HEK293T (cell line): ENCODE measurements at regions not wholly inside any gene's neighbourhood (a gene's known extent, or its start where the extent isn't known, plus 50 kb on each side); places are given as distances from the start of the nearest gene placed in this dataset.
"Not testable (repeated sequence)": the region's sequence is repeated elsewhere in the genome, so short reads cannot be mapped to it uniquely, and the experiment has no call there.

ENCODE experiments used
- CTCF ChIA-PET: fragments of 350-600 bp; formaldehyde crosslinking; extraction: SDS; loops from one replicate; lab custom pipeline; 2021; ENCODE audit warnings: antibody characterized with exemption, inconsistent platforms; lab: Yijun Ruan, JAX
- POLR2A ChIA-PET: fragments of 350-600 bp; formaldehyde crosslinking; extraction: SDS; loops from one replicate; lab custom pipeline; 2020; ENCODE audit warnings: antibody characterized with exemption, inconsistent platforms; lab: Yijun Ruan, JAX
- DNase-seq: peaks from one replicate; pipeline ENCODE4 v3.0.0; 2012; ENCODE audit warnings: mixed read lengths; ENCODE audit errors: extremely low spot score
- ARNT ChIP-seq: fragments of 450-650 bp; IDR thresholded peaks from 2 replicates; pipeline ENCODE4 v1.6.1; 2017; ENCODE audit warnings: mild to moderate bottlenecking
- BHLHE40 ChIP-seq: fragments of 450-650 bp; IDR thresholded peaks from 2 replicates; pipeline ENCODE4 v1.6.1; 2016; ENCODE audit warnings: mild to moderate bottlenecking, moderate library complexity, borderline replicate concordance
- CTBP1 ChIP-seq: fragments of 450-650 bp; IDR thresholded peaks from 2 replicates; pipeline ENCODE4 v1.6.1; 2016; ENCODE audit warnings: borderline replicate concordance
- ELF4 ChIP-seq: fragments of 450-650 bp; IDR thresholded peaks from 2 replicates; pipeline ENCODE4 v1.6.1; 2017; ENCODE audit warnings: antibody characterized with exemption
- FOXA1 ChIP-seq: fragments of 450-650 bp; IDR thresholded peaks from 2 replicates; pipeline ENCODE4 v1.6.1; 2016; ENCODE audit warnings: mild to moderate bottlenecking
- FOXK2 ChIP-seq: fragments of 450-650 bp; IDR thresholded peaks from 2 replicates; pipeline ENCODE4 v1.6.1; 2016; ENCODE audit warnings: mild to moderate bottlenecking
- FOXM1 ChIP-seq: fragments of 450-650 bp; IDR thresholded peaks from 2 replicates; pipeline ENCODE4 v1.6.1; 2017; ENCODE audit warnings: mild to moderate bottlenecking, borderline replicate concordance
- HDGF ChIP-seq: fragments of 450-650 bp; IDR thresholded peaks from 2 replicates; pipeline ENCODE4 v1.6.1; 2017; ENCODE audit warnings: antibody characterized with exemption, borderline replicate concordance
- L3MBTL2 ChIP-seq: fragments of 450-650 bp; conservative IDR thresholded peaks from 2 replicates; pipeline ENCODE4 v1.6.1; 2016; ENCODE audit warnings: mild to moderate bottlenecking
- LEF1 ChIP-seq: fragments of 450-650 bp; IDR thresholded peaks from 2 replicates; pipeline ENCODE4 v1.6.1; 2017; ENCODE audit warnings: mild to moderate bottlenecking, borderline replicate concordance
- NFRKB ChIP-seq: fragments of 450-650 bp; IDR thresholded peaks from 2 replicates; pipeline ENCODE4 v1.6.1; 2016; ENCODE audit warnings: mild to moderate bottlenecking, moderate library complexity
- PKNOX1 ChIP-seq: fragments of 450-650 bp; IDR thresholded peaks from 2 replicates; pipeline ENCODE4 v1.6.1; 2016
- SP1 ChIP-seq: fragments of 450-650 bp; IDR thresholded peaks from 2 replicates; pipeline ENCODE4 v1.6.1; 2017
- SUZ12 ChIP-seq: fragments of 450-650 bp; IDR thresholded peaks from 2 replicates; pipeline ENCODE4 v1.6.1; 2016; ENCODE audit warnings: mild to moderate bottlenecking
- TARDBP ChIP-seq: fragments of 450-650 bp; IDR thresholded peaks from 2 replicates; pipeline ENCODE4 v1.6.1; 2016
- ZNF384 ChIP-seq: fragments of 450-650 bp; IDR thresholded peaks from 2 replicates; pipeline ENCODE4 v1.6.1; 2016

DNA sequence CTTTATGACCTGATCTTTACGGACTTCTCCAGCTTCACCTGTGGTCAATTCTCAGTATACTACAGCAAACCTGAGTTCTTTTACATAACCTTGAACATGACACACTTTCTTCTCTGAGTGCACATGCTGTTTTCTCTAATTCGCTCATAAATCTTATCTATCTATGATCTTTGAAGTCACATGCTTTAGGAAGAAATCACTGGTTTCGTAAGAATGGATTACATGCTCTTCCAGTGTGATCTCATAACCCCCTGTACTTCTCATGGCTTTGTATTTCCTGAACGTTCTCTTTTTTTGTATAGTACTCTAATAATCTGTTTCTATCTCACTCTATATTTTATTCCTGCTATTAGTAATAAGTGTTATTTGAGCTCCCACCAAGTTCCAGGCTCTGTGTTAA, 1165.2 kb downstream of the TBL1XR1 start:
- POLR2A ChIA-PET, result no interaction called here
- no peak for DNase-seq
- TF ChIP-seq SP1, result no peak
- no peak for TF ChIP-seq LEF1
- no peak for TF ChIP-seq TARDBP
- TF ChIP-seq ELF4, result no peak
- TF ChIP-seq PKNOX1, result 0 out of 2 replicates have a peak, but pooled peaks have one; percentile 2
- TF ChIP-seq ARNT, result no peak
- CTCF ChIA-PET, result no interaction called here

DNA sequence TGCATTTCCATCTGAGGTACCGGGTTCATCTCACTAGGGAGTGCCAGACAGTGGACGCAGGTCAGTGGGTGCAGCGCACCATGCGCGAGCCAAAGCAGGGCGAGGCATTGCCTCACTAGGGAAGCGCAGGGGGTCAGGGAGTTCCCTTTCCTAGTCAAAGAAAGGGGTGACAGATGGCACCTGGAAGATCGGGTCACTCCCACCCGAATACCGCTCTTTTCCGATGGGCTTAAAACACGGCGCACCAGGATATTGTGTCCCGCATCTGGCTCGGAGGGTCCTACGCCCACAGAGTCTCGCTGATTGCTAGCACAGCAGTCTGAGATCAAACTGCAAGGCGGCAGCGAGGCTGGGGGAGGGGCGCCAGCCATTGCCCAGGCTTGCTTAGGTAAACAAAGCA, 1157.1 kb downstream of the NAALADL2 start:
- DNase-seq, CTCF ChIA-PET, POLR2A ChIA-PET: not testable (repeated sequence)
- TF ChIP-seq L3MBTL2, result peak; percentile 39

- POLR2A ChIA-PET, DNase-seq, CTCF ChIA-PET: not testable (repeated sequence)
Measured at GRCh38 chr3:176015228-176015627, 1156.1 kb downstream of the NAALADL2 start.

GRCh38 chr3:176009256-176009655, 1150.1 kb downstream of the NAALADL2 start:
- TF ChIP-seq FOXA1, result no peak
- no peak for TF ChIP-seq NFRKB
- no peak for TF ChIP-seq HDGF
- TF ChIP-seq ELF4, result no peak
- TF ChIP-seq SUZ12, result no peak
- TF ChIP-seq FOXM1, result no peak
- TF ChIP-seq TARDBP, result no peak
- no peak for TF ChIP-seq L3MBTL2
- TF ChIP-seq LEF1, result no peak
- no peak for TF ChIP-seq ZNF384
- TF ChIP-seq CTBP1, result no peak
- TF ChIP-seq ARNT, result no peak
- no peak for TF ChIP-seq SP1
- no peak for TF ChIP-seq FOXK2
- TF ChIP-seq BHLHE40, result no peak
- ChIA-PET CTCF (no interaction called here), POLR2A (no interaction called here)
- DNase-seq, result no peak

DNA sequence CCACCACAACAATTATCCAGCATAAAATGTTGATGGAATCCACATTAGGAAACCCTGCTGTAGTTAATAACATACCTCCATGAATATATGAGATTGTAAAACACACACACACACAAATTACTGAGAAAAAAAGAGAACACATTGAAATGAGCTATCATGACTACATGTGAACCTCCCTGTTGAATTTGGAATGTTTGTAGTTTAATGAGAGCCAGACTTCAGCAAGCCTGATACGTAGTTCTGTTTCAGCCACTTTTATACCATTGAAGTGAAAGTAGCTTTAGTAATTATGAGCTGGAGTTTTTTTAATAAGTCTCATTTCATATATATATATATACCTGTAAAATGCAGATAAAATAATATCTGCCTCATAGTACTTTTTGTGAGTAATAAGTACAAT, 1146.4 kb downstream of the NAALADL2 start:
- POLR2A ChIA-PET, result no interaction called here
- DNase-seq, result no peak
- TF ChIP-seq BHLHE40 (no peak), CTBP1 (no peak), LEF1 (no peak), FOXA1 (no peak), ARNT (no peak), PKNOX1 (no peak)
- CTCF ChIA-PET, result no interaction called here

- POLR2A ChIA-PET, result no interaction called here
- no peak for TF ChIP-seq SUZ12
- no peak for TF ChIP-seq ELF4
- no peak for TF ChIP-seq LEF1
- no peak for TF ChIP-seq ZNF384
- TF ChIP-seq L3MBTL2, result no peak
- no peak for DNase-seq
- CTCF ChIA-PET, result no interaction called here
Measured at GRCh38 chr3:175989161-175989560, 1130.0 kb downstream of the NAALADL2 start.

GRCh38 chr3:175988401-175988800, 1129.3 kb downstream of the NAALADL2 start:
- DNase-seq, result no peak
- ChIA-PET CTCF (no interaction called here), POLR2A (no interaction called here)
- TF ChIP-seq L3MBTL2 (no peak), CTBP1 (no peak), BHLHE40 (no peak), ELF4 (no peak), NFRKB (no peak), HDGF (no peak), SP1 (no peak), FOXM1 (no peak), SUZ12 (no peak), ARNT (no peak)

- ChIA-PET CTCF (no interaction called here), POLR2A (no interaction called here)
- DNase-seq, result no peak
- no peak for TF ChIP-seq PKNOX1
Measured at GRCh38 chr3:175985781-175986180, 1126.6 kb downstream of the NAALADL2 start.
